ENCODE measurements at regions not wholly inside any gene's neighbourhood (a gene's known extent, or its start where the extent isn't known, plus 50 kb on each side); places are given as distances from the start of the nearest gene placed in this dataset.

DNA sequence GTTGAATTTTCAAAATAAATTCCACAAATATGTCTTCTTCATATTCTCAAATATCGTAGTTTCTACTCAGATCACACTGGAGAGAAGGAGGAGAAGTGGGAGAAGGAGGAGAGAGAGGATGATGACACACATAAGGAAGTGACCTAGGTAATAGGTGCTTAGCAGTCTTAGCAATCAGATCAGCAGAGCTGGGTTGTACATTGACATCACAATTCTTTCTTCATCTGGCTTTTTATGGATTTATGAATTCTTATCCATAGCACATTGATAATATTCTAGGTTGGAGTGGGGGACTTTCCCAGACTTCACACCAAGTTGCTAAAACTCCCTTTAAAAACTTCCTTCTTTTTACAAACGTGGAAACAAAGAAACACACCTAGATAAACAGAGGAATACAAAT is 86.9 kb downstream of the FGF9 start:
- no peak for DNase-seq (ENCODE audit: low read depth)

DNA sequence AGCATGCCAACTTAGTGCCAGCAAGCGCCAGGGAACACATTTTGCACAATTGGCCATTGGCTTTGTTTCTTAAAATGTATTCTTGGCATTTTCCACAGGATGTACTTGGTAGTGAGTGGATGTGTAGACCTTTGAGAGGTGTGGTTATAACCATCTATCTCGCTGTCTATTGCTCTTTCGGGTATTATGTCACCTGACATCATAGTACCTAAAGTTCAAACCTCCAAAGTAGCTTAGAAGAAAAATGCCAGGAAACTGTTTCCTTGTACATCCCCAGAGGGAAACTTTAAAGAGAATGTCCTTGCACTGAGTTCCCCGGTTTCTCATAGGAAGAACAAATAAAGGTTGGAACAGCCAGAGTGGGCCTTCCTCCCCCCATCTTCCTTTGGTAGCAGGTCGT is 87.6 kb downstream of the FGF9 start:
- DNase-seq (ENCODE audit: low read depth), result no peak

DNA sequence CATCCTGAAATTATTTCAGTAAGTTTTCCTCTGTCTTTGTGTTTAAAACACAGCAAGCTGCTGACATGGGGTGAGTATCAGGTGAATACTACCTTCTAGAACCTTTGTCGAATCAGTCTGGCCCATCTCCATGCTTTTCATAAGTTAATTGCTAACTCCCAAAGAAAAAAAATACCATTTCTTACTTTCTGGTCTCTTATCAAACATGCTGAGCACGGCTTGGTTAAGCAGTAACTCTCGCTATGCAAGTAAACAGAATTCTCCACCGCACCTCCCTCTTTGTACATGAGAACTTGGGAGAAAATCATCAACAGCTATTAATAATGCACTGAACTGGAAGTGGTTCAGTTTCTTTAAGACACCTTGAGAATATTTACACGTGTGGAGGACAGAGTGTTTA is 88.6 kb downstream of the FGF9 start:
- DNase-seq (ENCODE audit: low read depth), result no peak

DNA sequence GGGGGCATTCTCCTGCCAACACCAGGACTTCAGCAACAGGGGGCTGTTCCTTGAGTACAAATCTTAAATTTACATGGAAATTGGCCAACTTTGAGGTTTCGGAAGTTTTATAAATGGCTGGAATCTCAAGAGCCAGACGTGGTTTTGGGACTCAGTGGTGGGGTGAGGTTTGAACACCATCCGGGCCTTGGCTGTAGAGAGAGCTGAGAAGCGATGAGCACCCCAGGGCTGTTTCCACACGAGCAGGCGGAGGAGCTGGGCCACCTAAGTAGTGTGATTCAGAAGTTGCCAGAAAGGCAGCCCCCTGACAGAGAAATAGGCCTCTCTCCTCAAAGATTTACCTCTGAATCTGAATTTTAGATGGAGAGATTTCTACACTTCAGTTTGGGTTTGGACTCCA is 89.0 kb downstream of the FGF9 start:
- no peak for DNase-seq (ENCODE audit: low read depth)

DNA sequence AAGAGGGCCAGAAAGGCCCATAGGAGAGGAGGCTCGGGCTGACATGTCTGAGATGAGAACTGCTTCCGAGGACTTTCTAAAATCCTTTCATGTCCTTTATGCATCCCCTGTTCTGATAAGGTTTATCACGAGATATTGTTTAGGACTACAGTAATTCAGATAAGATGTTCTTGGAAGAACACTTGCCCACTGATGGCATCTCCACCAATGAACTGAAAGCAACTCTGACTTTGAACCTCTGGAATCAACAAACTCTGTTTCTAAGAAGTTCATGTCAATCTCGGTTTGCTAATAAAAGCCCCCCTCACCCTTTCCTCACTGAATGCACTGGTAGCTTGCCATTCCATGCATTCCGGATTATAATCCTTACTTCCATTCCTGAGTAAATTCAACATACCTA is 90.9 kb downstream of the FGF9 start:
- DNase-seq (ENCODE audit: low read depth), result no peak

DNA sequence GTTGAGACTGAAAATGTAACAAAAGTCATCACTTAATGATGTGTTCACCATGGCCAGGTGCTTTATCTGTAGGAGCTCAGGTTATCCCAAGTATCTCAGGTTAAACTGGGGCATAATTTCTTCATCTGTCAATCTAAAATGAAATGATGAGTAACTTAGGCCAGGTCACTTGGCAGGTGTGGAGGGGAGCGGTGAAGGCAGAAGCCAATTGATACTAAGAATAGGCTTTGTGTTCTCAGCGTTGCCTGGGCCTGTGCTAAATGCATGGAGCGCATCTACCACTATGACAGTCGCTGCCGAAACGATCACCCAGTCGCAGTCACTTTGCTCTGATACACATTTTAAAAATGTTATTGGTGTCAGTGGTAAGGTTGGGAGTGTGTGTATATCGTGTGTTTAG is 91.6 kb downstream of the FGF9 start:
- no peak for DNase-seq (ENCODE audit: low read depth)

DNA sequence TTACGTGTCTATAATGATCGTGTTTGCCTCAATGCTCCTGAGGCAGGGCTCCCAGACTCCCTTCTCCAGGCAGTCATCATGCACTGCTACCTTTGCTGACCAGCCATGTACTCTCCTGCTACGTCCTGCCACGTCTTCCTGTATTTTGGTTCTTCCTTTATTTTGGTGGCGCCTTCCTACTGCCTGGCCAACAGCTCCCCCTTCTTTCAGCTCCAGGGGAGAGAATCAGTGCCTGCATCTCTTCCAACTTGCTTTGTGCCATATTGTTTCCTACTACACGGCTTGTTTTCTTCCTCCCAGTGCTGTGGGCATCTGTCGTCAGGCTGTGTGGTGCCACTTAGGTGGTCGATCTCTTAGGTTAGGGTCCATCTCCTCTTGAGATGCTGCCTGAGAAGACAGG is 96.2 kb downstream of the FGF9 start:
- DNase-seq (ENCODE audit: low read depth), result no peak

DNA sequence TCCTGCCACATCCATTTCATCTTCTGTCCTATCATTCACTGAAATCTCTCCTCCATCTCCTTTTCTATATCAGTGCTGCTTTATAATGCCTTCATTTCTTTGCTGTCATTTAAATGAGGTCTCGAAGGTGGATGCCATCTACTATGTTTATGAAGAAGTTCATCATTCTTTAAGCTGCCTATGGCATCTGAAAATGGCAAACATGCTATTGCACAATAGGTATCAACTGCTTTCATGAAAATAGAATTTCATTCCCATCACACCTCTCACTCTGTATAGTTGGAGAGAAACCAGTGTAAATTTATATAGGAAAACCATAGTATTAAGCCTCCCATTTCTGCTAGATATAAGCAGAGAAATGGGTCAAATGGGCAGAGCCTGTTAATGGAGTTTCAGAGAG is 100.2 kb downstream of the FGF9 start:
- DNase-seq (ENCODE audit: low read depth), result no peak

DNA sequence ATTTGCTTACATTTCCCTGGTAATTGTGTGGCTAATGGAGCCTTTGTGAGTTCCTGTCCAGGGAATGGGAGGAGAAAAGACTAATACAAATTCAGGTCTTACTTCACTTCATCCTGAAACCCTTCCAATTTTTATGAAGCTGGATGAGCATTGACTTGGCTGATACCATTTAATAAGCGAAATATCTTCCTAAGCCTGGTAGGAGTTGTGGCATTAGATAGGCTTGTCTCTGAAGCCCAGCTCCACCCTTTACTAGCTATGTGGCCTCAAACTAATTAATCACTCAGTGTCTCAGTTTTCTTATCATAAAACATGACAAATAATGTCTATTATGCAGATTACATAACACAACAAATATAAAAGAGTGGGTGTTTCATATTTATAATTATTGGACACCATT is 106.3 kb downstream of the FGF9 start:
- no peak for DNase-seq (ENCODE audit: low read depth)

DNA sequence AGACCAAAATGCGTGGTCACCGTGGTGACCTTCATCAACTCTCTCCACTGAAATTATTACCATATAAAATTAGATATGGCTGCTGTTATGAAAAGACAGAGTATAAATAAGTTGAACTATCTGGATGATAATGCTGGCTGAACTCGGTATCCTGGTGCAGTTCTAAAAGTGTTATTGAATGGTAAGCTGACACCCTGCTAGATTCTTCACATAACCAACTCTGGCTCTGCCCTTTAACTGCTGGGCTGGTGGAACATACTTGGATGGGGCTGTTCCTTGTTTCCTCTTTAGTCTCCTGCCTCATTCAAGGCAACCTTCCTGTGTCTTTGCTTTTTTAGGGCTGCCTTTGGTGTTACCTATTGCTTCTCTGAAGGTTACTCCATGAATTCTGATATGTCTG is 106.9 kb downstream of the FGF9 start:
- DNase-seq (ENCODE audit: low read depth), result no peak

DNA sequence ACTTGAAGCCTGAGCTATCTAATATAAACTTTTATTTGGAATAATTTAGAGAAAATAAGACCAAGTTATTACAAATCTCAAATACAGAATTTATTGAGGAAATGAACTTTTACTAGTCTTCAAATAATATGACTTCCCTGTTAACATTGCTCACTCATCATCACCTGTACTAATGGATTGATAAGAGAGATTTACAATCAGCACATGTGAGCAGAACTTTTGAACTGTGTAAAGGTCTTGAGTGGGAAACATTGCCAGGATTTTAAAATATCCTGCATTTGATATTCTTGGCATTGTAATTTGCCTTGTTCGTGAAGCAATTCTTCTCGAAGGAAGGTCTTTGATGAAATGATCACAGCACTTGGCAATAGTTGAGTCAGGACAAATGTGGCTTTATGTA is 111.9 kb downstream of the FGF9 start:
- no peak for DNase-seq (ENCODE audit: low read depth)

DNA sequence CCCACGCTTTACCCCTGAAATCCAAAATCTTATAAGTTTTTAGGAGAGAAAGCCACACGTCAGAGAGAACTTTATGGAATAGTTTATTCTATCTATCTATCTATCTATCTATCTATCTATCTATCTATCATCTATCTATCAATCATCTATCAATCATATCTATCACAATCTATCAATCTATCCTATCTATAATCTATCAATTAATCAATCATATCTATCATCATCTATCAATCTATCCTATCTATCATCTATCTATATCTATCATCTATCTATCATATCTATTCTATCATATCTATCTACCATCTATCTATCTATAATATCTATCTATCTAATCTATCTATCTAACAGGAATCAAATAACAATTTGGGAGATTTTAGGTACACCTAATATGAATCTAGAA is 115.1 kb downstream of the FGF9 start:
- no peak for DNase-seq (ENCODE audit: low read depth)

DNA sequence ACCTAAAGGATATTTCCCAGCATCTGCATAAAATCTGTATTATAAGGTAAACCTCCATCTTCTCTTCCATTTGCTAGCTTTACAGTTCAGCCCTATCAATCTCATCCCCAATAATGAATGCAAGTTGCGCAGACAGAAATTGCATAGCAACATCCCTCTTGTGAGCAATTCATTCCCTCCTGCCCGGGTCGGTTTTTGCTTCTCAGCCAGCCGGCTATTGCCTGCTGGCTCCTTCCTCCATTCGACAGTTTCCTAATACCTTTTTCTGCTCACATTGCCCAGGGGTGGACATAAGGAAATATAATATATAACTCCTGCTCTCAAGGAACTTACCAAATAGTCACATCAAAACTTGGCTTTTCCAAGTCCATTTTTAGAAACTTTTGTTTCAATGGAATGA is 125.2 kb downstream of the FGF9 start:
- DNase-seq (ENCODE audit: low read depth), result no peak

DNA sequence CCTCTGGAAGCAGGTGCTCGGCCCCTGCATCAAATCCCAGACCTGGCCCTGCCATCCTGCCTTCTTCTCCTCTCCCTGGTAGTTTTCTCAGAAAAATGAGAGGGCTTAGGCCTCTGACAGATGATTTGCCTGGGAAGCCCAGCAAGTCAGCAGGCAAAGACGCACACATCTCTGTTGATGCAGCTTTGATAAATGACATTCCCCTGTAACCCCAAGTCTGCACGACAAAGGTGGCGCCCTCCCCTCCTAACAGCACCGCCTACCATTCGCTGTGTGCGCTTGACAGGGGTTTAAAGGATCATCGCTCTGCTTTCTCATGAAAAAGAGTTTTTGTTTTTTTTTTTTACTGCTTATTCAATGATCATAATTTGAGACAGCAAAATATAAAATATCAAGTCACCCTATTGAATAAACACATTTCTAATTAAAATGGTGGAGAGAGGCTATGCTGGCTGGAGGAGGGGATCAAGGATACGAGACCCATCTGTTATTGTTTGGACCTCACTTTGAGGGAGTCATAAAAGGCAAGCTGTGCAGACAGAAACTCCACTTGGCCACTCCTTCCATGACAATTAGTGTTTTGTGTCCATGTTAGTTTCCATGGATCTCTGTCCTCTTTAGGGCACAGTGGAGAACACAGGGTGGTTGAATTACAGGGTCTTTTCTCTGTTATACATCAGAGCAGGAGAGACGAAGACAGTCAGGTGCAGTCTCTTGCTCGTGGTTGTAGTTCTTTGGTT is 126.1 kb downstream of the FGF9 start:
- DNase-seq (ENCODE audit: low read depth), result no peak

DNA sequence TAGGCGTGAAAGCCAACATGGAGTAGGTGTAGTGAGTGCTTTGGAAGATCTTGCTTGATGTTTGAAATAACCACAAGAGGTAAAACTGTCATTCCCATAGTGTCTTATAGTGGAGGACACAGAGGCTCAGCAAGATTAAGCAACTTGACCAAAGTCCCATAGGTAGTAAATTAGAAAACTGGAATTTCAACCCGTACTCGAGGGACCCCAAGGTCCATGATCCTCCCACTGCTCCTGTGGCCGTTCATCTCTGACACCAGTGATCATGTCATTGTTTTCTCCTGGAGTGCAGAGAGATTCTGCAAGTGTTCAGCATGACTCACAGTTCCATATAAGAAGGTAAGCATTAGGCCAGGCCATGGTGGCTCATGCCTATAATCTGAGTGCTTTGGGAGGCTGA is 126.9 kb downstream of the FGF9 start:
- no peak for DNase-seq (ENCODE audit: low read depth)

DNA sequence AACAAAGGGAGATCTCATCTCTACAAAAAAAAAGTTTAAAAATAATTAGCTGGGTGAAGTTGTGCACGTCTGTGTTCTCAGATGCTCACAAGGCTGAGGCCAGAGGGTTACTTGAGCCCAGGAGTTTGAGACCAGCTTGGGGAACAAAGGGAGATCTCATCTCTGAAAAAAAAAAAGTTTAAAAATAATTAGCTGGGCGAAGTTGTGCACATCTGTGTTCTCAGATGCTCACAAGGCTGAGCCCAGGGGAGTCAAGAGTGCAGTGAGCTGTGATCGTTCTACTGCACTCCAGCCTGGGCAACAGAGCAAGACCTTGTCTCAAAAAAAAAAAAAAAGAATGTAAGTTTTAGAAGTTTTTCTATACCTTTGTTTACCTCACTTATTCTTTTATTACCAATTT is 127.3 kb downstream of the FGF9 start:
- DNase-seq (ENCODE audit: low read depth), result no peak

DNA sequence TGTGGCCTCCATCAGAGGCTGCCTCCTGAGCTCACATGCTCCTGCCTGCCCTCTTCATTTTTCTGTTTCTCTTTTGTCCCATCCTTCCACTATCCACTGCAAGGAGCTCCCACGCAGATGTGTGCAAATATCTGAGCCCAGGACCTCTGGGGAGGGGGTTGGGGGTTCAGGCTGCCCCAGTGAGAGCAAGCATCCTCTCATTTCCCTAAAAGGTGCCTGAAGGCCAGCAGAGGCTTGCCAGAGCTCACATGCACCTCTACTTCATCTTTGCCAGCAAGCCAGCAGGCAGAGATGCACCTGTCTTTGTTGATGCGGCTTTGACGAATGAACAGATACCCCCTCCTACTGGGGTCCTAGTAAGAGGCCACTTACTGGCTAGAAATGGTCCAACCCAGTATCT is 128.8 kb downstream of the FGF9 start:
- DNase-seq (ENCODE audit: low read depth), result no peak

DNA sequence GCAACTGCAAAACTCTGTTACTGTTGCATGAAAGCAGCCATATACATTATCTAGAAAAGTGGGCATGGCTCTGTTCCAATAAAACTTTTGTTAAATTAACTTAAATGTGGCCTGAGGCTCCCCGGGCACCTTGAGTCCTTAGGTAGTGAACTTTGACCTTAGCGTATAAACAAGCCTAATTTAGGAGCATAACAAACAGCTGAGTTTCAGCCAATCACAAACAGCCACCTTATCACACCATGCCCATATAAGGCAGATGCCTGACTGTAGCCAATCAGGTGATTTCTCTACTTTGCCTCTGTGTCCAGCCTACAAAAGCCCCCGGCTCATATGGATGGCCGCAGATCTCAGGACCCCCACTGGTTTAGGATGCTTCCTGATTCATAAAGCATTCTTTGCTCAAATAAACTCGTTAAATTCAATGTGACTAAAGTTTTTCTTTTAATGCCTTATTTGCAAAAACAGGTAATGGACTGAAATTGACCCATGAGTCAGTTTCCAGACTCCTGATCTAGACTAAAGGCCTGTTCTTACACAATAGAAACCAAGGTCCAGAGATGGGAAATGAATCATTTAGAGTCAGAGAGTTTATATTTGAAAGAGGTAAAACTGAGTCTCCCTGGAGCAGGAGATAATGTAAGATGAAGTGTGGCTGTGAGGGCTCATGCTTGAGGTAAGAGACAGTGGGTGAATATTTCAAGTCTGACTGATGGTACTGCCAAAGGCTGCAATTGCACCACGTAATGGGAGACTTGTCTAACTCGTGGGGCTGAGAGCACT is 130.2 kb downstream of the FGF9 start:
- no peak for DNase-seq (ENCODE audit: low read depth)

DNA sequence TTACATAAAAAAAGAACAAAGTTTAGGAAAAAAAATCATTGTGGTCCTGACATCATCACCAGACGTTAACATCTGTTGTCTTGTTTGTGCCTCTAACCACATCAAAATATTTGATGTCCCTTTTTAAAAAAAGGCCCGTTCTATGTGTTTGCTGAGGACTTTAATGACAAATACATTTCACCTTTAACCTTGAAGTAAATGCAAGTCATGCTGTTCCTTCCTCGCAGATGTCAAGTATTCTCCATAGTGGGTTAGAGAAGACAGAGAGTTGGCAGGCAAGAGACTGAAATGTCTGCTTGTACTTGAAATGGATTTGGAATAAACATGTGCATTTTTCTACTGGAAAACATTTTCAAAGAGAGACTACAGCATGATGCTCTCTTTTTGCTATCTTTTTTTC is 134.9 kb downstream of the FGF9 start:
- no peak for DNase-seq (ENCODE audit: low read depth)

DNA sequence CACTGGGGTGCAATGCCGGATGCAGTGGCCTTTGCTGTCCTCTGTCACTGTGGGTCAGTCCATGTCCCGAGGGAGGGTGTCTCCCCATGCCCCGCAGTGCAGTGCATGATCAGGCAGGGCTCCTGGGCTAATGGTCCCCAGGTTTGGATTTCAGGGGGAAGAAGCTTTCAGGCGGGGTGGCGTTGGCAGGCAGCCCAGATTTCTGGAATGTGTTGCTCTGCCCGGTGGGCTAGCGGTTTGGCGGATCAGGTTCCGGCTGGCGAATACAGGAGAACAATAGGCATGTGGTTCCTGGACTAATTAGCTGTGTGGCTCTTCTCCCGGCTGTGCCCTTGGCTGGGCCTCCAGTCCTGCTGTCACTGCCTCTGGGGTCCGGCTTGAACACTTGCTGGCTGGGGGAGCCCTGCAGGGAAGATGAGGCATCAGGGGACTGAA is 141.3 kb downstream of the FGF9 start:
- DNase-seq (ENCODE audit: low read depth), result no peak

DNA sequence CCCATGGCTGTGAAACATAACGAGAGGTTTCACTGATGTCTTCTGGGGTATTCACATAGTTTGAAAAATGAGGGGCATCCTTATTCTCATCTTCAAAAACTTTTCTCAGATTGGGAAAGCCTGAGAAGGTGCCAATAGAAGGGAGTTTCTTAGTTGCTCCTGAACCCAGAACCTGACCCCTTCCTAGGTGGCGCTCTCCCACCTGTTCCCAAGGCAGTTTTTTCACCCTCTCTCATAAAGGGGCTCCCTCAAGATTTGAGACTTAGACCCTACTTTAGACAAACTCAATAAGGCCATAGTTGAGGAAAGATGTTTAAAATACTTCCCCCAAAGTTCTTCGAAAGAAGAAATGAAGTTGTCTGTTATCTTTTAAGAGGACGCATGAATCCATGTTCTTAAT is 142.2 kb downstream of the FGF9 start:
- no peak for DNase-seq (ENCODE audit: low read depth)

DNA sequence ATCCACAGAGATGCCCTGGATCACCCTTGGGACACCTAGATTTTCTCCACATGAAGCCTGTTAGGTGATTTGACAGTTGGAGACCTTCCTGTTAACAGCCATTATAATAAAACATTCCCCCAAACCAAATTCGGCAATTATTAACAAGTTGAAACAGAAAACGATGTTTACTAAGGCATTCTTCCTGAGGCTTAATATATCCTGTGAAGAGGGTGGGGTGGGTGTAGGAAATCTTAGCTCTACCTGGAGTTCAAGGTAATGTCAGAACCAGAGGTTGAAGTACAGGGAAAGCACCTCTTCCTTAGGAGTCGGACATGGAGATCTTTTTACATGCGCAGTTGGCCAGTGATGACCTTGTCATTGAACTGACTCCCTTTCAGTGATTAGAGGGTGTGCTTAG is 143.0 kb downstream of the FGF9 start:
- DNase-seq (ENCODE audit: low read depth), result no peak

DNA sequence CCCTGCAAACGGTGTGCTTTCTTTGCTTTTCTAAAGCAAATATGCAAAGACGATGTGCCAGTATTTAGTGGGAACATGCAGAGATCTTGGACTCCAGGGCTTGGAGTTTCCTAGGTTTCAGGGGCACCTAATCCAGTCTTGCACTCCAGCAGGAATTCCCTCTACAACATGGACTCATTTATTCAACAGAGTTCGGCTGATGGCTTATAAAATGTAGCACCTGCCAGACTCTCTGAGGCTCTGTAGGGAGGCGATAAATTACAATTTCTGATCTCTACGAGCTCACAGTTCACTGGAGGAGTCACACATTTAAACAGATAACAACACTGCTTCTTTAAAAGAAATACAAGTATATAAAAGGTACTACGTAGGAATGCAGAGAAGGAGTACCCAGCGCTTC is 143.7 kb downstream of the FGF9 start:
- no peak for DNase-seq (ENCODE audit: low read depth)

DNA sequence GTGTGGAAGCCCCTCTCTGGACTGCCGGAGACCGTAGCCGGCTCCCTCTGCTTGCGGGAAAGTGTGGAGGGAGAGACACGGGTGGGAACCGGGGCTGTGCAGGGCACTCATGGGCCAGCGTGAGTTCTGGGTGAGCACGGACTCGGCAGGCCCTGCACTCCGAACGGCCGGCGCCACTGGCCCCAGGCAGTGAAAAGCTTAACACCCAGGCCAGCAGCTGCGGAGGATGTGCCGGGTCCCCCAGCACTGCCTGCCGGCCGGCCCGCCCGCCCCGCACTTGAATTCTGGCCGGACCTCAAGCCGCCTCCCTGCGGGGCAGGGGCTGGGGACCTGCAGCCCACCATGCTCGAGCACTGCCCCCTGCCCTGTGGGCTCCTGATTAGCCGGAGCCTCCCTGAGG is 147.0 kb downstream of the FGF9 start:
- DNase-seq (ENCODE audit: low read depth), result no peak
